K562 (cell line): ENCODE measurements at regions not wholly inside any gene's neighbourhood (a gene's known extent, or its start where the extent isn't known, plus 50 kb on each side); places are given as distances from the start of the nearest gene placed in this dataset.

Experiments
- CBFA2T2 ChIP-seq: fragments of 450-650 bp; conservative IDR thresholded peaks from 2 replicates; pipeline ENCODE4 v1.6.1; 2017; ENCODE audit warnings: mild to moderate bottlenecking
- CBFA2T3 ChIP-seq: fragments of 450-650 bp; IDR thresholded peaks from 2 replicates; pipeline ENCODE4 v1.6.1; 2017
- DPF2 ChIP-seq: fragments of 450-650 bp; IDR thresholded peaks from 2 replicates; pipeline ENCODE4 v1.6.1; 2016
- GATAD2B ChIP-seq: fragments of 450-650 bp; IDR thresholded peaks from 2 replicates; pipeline ENCODE4 v1.6.1; 2017; ENCODE audit warnings: mild to moderate bottlenecking, borderline replicate concordance
- MCM7 ChIP-seq, 2 experiments: fragments of 450-650 bp; IDR thresholded peaks; 2 replicates each; pipeline ENCODE4 v1.6.1; 2016 to 2018
- NONO ChIP-seq, 2 experiments: fragments of 200-400 bp in 1 of 2; fragments of 450-650 bp in 1 of 2; formaldehyde crosslinking in 1 of 2; IDR thresholded peaks; 2 replicates each; pipeline ENCODE4 v1.6.1; 2017; ENCODE audit warnings: low read depth in 2 of 2, mild to moderate bottlenecking in 2 of 2, moderate library complexity in 2 of 2, low read length in 1 of 2
- POLR2G ChIP-seq: fragments of 200-400 bp; formaldehyde crosslinking; IDR thresholded peaks from 2 replicates; pipeline ENCODE4 v1.6.1; 2017; ENCODE audit warnings: low read depth, mild to moderate bottlenecking, antibody characterized with exemption, low read length, moderate library complexity
- SIN3B ChIP-seq: fragments of 450-650 bp; IDR thresholded peaks from 2 replicates; pipeline ENCODE4 v1.6.1; 2017; ENCODE audit warnings: low read depth, mild to moderate bottlenecking, moderate library complexity
- TF ChIP-seq, protein P1 (sequence below), 2 experiments: fragments of 450-650 bp; IDR thresholded peaks; 2 replicates each; pipeline ENCODE4 v1.6.1; 2016; ENCODE audit warnings: mild to moderate bottlenecking in 2 of 2, borderline replicate concordance in 1 of 2, low read depth in 1 of 2, moderate library complexity in 1 of 2
- TF ChIP-seq, protein P2 (sequence below), 3 experiments: fragments of 200-800 bp in 1 of 3; fragments of 250-450 bp in 1 of 3; fragments of 450-650 bp in 1 of 3; sonication (Bioruptor Pico) in 1 of 3; sonication (Bioruptor generic) in 1 of 3; formaldehyde crosslinking in 1 of 3; IDR thresholded peaks; 2 replicates each; pipeline versions ENCODE4 v1.6.1 to v1.8.0; 2016 to 2022; ENCODE audit warnings: mild to moderate bottlenecking in 2 of 3, missing genetic modification characterization in 2 of 3, missing compliant biosample characterization in 1 of 3, moderate library complexity in 1 of 3
- TF ChIP-seq, protein P3 (sequence below), 2 experiments: fragments of 450-650 bp; IDR thresholded peaks; 2 replicates each; pipeline ENCODE4 v1.6.1; 2016
- TF ChIP-seq, protein P4 (sequence below): sonication (generic); formaldehyde crosslinking; IDR thresholded peaks from 2 replicates; pipeline ENCODE4 v1.9.0; 2022; ENCODE audit warnings: mild to moderate bottlenecking, missing genetic modification reagents

DNA sequence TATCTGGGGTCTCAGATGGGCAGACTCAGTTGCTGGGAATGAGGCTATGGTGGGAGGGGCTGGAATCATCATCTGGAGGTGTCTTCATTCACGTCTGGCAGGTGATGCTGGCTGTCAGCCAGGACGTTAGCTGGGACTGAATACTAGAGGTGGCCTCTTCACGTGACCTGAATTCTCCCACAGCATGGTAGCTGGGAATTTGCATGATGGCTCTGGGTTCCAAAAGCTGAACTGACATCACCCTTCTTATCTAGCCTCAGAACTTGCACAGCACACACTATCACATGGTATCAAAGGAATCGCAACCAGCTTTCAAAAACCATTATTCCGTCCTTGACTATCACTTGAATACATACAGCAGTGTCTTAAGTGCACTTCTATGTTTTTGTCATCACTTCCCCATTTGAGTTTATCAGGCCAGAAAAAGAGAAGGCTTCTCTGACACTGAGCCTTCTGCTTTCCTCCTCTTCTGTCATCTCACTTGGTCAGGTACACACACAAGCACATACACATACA lies 53.0 kb upstream of the LRP2 start (continued):
- TF ChIP-seq, protein P1, sequence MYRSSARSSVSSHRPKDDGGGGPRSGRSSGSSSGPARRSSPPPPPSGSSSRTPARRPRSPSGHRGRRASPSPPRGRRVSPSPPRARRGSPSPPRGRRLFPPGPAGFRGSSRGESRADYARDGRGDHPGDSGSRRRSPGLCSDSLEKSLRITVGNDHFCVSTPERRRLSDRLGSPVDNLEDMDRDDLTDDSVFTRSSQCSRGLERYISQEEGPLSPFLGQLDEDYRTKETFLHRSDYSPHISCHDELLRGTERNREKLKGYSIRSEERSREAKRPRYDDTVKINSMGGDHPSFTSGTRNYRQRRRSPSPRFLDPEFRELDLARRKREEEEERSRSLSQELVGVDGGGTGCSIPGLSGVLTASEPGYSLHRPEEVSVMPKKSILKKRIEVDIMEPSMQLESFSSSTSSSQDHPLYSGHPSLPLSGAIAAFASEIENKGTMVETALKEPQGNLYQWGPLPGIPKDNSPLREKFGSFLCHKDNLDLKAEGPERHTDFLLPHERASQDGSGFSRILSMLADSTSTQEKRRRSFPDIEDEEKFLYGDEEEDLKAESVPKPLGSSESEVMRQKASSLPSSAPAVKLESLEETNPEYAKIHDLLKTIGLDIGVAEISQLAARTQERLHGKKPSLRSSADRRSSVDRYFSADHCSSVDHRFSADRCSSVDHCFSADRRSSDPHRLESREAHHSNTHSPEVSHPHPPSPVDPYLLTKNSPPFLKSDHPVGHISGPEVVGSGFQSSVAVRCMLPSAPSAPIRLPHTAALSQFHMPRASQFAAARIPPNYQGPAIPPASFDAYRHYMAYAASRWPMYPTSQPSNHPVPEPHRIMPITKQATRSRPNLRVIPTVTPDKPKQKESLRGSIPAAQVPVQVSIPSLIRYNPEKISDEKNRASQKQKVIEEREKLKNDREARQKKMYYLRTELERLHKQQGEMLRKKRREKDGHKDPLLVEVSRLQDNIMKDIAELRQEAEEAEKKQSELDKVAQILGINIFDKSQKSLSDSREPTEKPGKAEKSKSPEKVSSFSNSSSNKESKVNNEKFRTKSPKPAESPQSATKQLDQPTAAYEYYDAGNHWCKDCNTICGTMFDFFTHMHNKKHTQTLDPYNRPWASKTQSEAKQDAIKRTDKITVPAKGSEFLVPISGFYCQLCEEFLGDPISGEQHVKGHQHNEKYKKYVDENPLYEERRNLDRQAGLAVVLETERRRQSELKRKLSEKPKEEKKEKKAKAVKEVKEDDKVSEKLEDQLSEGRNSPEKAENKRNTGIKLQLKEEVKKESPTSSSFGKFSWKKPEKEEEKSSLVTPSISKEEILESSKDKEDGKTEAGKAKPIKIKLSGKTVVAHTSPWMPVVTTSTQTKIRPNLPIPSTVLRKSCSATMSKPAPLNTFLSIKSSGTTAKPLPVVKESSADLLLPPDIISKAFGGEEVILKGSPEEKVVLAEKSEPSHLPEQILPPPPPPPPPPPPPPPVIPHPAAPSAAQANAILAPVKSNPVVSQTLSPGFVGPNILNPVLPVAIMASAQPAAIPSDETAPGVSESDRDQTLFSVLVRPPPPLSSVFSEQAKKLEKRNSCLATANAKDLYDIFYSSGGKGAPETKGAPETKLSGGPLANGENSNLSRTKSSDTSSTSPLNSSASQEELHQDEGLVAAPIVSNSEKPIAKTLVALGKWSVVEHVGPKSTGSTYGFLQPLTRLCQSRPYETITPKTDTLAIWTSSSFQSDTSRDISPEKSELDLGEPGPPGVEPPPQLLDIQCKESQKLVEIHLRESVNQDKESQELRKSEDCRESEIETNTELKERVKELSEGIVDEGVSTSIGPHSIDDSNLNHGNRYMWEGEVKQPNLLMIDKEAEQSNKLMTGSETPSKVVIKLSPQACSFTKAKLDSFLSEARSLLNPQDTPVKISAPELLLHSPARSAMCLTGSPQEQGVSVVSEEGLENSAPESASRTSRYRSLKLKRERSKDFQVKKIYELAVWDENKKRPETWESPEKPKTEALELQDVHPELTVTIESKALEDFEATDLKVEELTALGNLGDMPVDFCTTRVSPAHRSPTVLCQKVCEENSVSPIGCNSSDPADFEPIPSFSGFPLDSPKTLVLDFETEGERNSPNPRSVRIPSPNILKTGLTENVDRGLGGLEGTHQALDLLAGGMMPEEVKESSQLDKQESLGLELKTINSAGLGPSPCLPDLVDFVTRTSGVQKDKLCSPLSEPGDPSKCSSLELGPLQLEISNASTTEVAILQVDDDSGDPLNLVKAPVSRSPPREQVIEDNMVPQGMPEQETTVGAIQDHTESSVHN (IDR thresholded peaks at IDR 0.05; ENCODE audit: borderline replicate concordance in 1 of 2, low read depth in 1 of 2), result peak; percentile 57 to 85; a peak in 2 of 4 replicates
- peak; percentile 96 for TF ChIP-seq CBFA2T3
- TF ChIP-seq, protein P2, sequence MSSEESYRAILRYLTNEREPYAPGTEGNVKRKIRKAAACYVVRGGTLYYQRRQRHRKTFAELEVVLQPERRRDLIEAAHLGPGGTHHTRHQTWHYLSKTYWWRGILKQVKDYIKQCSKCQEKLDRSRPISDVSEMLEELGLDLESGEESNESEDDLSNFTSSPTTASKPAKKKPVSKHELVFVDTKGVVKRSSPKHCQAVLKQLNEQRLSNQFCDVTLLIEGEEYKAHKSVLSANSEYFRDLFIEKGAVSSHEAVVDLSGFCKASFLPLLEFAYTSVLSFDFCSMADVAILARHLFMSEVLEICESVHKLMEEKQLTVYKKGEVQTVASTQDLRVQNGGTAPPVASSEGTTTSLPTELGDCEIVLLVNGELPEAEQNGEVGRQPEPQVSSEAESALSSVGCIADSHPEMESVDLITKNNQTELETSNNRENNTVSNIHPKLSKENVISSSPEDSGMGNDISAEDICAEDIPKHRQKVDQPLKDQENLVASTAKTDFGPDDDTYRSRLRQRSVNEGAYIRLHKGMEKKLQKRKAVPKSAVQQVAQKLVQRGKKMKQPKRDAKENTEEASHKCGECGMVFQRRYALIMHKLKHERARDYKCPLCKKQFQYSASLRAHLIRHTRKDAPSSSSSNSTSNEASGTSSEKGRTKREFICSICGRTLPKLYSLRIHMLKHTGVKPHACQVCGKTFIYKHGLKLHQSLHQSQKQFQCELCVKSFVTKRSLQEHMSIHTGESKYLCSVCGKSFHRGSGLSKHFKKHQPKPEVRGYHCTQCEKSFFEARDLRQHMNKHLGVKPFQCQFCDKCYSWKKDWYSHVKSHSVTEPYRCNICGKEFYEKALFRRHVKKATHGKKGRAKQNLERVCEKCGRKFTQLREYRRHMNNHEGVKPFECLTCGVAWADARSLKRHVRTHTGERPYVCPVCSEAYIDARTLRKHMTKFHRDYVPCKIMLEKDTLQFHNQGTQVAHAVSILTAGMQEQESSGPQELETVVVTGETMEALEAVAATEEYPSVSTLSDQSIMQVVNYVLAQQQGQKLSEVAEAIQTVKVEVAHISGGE (CRISPR knock-in tag; IDR thresholded peaks at IDR 0.05), result peak in 1 of 3 experiments; percentile 75; a peak in 1 of 6 replicates
- TF ChIP-seq CBFA2T2, result peak; percentile 93
- TF ChIP-seq, protein P3, sequence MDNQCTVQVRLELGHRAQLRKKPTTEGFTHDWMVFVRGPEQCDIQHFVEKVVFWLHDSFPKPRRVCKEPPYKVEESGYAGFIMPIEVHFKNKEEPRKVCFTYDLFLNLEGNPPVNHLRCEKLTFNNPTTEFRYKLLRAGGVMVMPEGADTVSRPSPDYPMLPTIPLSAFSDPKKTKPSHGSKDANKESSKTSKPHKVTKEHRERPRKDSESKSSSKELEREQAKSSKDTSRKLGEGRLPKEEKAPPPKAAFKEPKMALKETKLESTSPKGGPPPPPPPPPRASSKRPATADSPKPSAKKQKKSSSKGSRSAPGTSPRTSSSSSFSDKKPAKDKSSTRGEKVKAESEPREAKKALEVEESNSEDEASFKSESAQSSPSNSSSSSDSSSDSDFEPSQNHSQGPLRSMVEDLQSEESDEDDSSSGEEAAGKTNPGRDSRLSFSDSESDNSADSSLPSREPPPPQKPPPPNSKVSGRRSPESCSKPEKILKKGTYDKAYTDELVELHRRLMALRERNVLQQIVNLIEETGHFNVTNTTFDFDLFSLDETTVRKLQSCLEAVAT (IDR thresholded peaks at IDR 0.05), result 0 out of 4 replicates have a peak, but pooled peaks of 1 of the 2 experiments have one; percentile 63
- no peak for TF ChIP-seq POLR2G
- no peak for TF ChIP-seq MCM7 (IDR thresholded peaks at IDR 0.05)
- TF ChIP-seq GATAD2B, result 0 out of 2 replicates have a peak, but pooled peaks have one; percentile 25
- peak; percentile 95 for TF ChIP-seq DPF2
- TF ChIP-seq SIN3B, result no peak
- TF ChIP-seq NONO (IDR thresholded peaks at IDR 0.05; ENCODE audit: low read depth in 2 of 2, low read length in 1 of 2), result 0 out of 4 replicates have a peak, but pooled peaks of 1 of the 2 experiments have one; percentile 15
- TF ChIP-seq, protein P4, sequence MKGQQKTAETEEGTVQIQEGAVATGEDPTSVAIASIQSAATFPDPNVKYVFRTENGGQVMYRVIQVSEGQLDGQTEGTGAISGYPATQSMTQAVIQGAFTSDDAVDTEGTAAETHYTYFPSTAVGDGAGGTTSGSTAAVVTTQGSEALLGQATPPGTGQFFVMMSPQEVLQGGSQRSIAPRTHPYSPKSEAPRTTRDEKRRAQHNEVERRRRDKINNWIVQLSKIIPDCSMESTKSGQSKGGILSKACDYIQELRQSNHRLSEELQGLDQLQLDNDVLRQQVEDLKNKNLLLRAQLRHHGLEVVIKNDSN (CRISPR knock-in tag), result peak; percentile 97
